ENCODE measurements at regions not wholly inside any gene's neighbourhood (a gene's known extent, or its start where the extent isn't known, plus 50 kb on each side); places are given as distances from the start of the nearest gene placed in this dataset.

DNA sequence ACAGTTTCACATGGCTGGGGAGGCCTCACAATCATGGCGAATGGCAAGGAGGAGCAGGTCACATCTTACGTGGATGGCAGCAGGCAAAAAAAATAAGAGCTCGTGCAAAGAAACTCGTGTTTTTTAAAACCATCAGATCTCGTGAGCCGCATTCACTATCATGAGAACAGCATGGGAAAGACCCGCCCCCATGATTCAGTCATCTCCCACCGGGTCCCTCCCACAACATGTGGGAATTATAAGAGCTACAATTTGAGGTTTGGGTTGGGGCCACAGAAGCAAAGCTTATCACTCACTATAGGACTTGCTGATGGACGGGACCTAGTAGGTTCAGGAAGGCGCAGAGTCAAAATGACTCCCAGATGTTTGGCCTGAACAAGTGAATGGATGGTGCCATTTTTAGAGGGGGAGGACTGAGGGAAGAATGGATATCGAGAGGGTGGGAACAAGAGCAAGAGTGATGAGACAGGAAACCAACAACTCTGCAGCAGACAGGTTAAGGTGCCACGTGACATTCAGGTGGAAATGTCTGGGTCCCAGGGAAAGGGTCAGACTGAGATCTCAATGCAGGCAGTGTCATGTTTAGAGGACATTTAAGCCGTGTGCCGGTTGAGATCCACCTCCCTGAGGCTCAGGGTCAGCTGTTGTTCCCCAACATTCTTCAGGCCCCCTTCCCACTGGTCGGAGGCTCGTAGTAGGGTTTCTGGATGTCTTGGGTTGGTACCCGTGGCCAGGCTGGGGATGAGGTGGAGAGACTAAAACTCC, 85.7 kb downstream of the MYCN start:
- TF ChIP-seq, protein P1, sequence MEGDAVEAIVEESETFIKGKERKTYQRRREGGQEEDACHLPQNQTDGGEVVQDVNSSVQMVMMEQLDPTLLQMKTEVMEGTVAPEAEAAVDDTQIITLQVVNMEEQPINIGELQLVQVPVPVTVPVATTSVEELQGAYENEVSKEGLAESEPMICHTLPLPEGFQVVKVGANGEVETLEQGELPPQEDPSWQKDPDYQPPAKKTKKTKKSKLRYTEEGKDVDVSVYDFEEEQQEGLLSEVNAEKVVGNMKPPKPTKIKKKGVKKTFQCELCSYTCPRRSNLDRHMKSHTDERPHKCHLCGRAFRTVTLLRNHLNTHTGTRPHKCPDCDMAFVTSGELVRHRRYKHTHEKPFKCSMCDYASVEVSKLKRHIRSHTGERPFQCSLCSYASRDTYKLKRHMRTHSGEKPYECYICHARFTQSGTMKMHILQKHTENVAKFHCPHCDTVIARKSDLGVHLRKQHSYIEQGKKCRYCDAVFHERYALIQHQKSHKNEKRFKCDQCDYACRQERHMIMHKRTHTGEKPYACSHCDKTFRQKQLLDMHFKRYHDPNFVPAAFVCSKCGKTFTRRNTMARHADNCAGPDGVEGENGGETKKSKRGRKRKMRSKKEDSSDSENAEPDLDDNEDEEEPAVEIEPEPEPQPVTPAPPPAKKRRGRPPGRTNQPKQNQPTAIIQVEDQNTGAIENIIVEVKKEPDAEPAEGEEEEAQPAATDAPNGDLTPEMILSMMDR (IDR thresholded peaks at IDR 0.05), result no peak
- TF ChIP-seq EP300 (IDR thresholded peaks at IDR 0.05) (no peak), POLR2A (IDR thresholded peaks at IDR 0.05) (no peak)
